IMR-90 (cell line): ENCODE measurements at regions not wholly inside any gene's neighbourhood (a gene's known extent, or its start where the extent isn't known, plus 50 kb on each side); places are given as distances from the start of the nearest gene placed in this dataset.

Experiments used
- ATAC-seq: fragments of 200-7000 bp; cut with Tn5 transposase; 2 replicates; pipeline ENCODE4 v1.9.1; 2020; ENCODE audit warnings: low read depth, mild to moderate bottlenecking, moderate library complexity
- BruUV-seq: library from RNA; stranded (reverse); fragments of 400-500 nt; replicated peaks from 2 replicates; lab custom pipeline; 2021; lab: Mats Ljungman, UMichigan
- CTCF ChIA-PET: fragments of 300-600 bp; formaldehyde crosslinking; extraction: SDS; loops from one replicate; lab custom pipeline; 2021; ENCODE audit warnings: antibody characterized with exemption; lab: Yijun Ruan, JAX
- POLR2A ChIA-PET: fragments of 300-600 bp; sonication (Branson Sonifier 250); formaldehyde crosslinking; loops from one replicate; lab custom pipeline; 2022; ENCODE audit warnings: antibody characterized with exemption; ENCODE audit not compliant: unreplicated experiment; lab: Charles Lee
- DNase-seq: peaks from one replicate; pipeline ENCODE4 v3.0.0; 2013
- H2AFZ ChIP-seq: replicated peaks from 2 replicates; pipeline ENCODE3; 2013; ENCODE audit warnings: low read length, mild to moderate bottlenecking; ENCODE audit not compliant: poor library complexity
- H2AK5ac ChIP-seq: 2 replicates; pipeline ENCODE4 v1.6.1; 2013; ENCODE audit warnings: low read depth, low read length, inconsistent platforms
- H2AK9ac ChIP-seq: replicated peaks from 2 replicates; pipeline ENCODE3; 2013; ENCODE audit warnings: mild to moderate bottlenecking, low read depth, low read length, moderate library complexity; ENCODE audit not compliant: poor library complexity
- H2BK120ac ChIP-seq: 2 replicates; pipeline ENCODE4 v1.6.1; 2013; ENCODE audit warnings: low read depth, low read length, inconsistent platforms
- H2BK15ac ChIP-seq: 3 replicates; pipeline ENCODE4 v1.6.1; 2013; ENCODE audit warnings: low read depth, low read length, inconsistent platforms
- H2BK20ac ChIP-seq: 2 replicates; pipeline ENCODE4 v1.6.1; 2013; ENCODE audit warnings: low read depth, mild to moderate bottlenecking, inconsistent platforms, low read length, moderate library complexity
- H2BK5ac ChIP-seq: 2 replicates; pipeline ENCODE4 v1.6.1; 2013; ENCODE audit warnings: mild to moderate bottlenecking, low read depth, low read length, inconsistent platforms; ENCODE audit not compliant: poor library complexity, severe bottlenecking
- H3K14ac ChIP-seq: replicated peaks from 2 replicates; pipeline ENCODE4 v1.6.1; 2013; ENCODE audit warnings: low read depth, low read length, inconsistent platforms
- H3K18ac ChIP-seq: 2 replicates; pipeline ENCODE4 v1.6.1; 2013; ENCODE audit warnings: low read depth, low read length, control low read depth
- H3K23ac ChIP-seq: 2 replicates; pipeline ENCODE4 v1.6.1; 2013; ENCODE audit warnings: low read depth, low read length, inconsistent platforms
- H3K27ac ChIP-seq: 2 replicates; pipeline ENCODE4 v1.5.1; 2013; ENCODE audit warnings: mild to moderate bottlenecking, control low read depth, low read length; ENCODE audit not compliant: insufficient read depth
- H3K27me3 ChIP-seq: 2 replicates; pipeline ENCODE4 v1.6.1; 2013; ENCODE audit warnings: low read length; ENCODE audit not compliant: control insufficient read depth, insufficient read depth
- H3K36me3 ChIP-seq: 2 replicates; pipeline ENCODE4 v1.6.1; 2013; ENCODE audit warnings: low read length, mixed read lengths; ENCODE audit not compliant: control insufficient read depth, insufficient read depth
- H3K4ac ChIP-seq: 2 replicates; pipeline ENCODE4 v1.6.1; 2013; ENCODE audit warnings: low read depth, low read length, inconsistent platforms
- H3K4me1 ChIP-seq: 2 replicates; pipeline ENCODE4 v1.6.1; 2013; ENCODE audit warnings: low read length, mixed read lengths; ENCODE audit not compliant: control insufficient read depth, insufficient read depth
- H3K4me2 ChIP-seq: 2 replicates; pipeline ENCODE4 v1.6.1; 2013; ENCODE audit warnings: low read depth, mild to moderate bottlenecking, control low read depth, low read length, moderate library complexity
- H3K4me3 ChIP-seq: 2 replicates; pipeline ENCODE4 v1.5.1; 2013; ENCODE audit warnings: low read depth, mild to moderate bottlenecking, control low read depth, low read length, moderate library complexity; ENCODE audit not compliant: insufficient read depth
- H3K56ac ChIP-seq: 2 replicates; pipeline ENCODE4 v1.6.1; 2013; ENCODE audit warnings: low read length, inconsistent platforms; ENCODE audit not compliant: insufficient read depth; ENCODE audit errors: extremely low read depth
- H3K79me1 ChIP-seq, 2 experiments: 2 replicates each; pipeline ENCODE4 v1.6.1; 2013; ENCODE audit warnings: low read length in 2 of 2, inconsistent platforms in 1 of 2, low read depth in 1 of 2
- H3K9ac ChIP-seq: 2 replicates; pipeline ENCODE4 v1.6.1; 2013; ENCODE audit warnings: low read depth, low read length, control low read depth
- H3K9me1 ChIP-seq: 2 replicates; pipeline ENCODE4 v1.6.1; 2013; ENCODE audit warnings: low read length, inconsistent platforms; ENCODE audit not compliant: insufficient read depth
- H3K9me3 ChIP-seq: 2 replicates; pipeline ENCODE4 v1.6.1; 2013; ENCODE audit warnings: low read length; ENCODE audit not compliant: control insufficient read depth, insufficient read depth
- H4K20me1 ChIP-seq: 2 replicates; pipeline ENCODE4 v1.6.1; 2013; ENCODE audit warnings: low read length, inconsistent platforms; ENCODE audit not compliant: insufficient read depth
- H4K5ac ChIP-seq: 2 replicates; pipeline ENCODE4 v1.6.1; 2013; ENCODE audit warnings: mild to moderate bottlenecking, low read depth, low read length, control low read depth
- H4K8ac ChIP-seq, 2 experiments: 2 replicates each; pipeline ENCODE4 v1.6.1; 2013; ENCODE audit warnings: low read depth in 2 of 2, low read length in 2 of 2, control low read depth in 1 of 2, inconsistent platforms in 1 of 2
- H4K91ac ChIP-seq: 2 replicates; pipeline ENCODE4 v1.6.1; 2013; ENCODE audit warnings: low read depth, low read length, inconsistent platforms; ENCODE audit not compliant: insufficient read depth
- BHLHE40 ChIP-seq: fragments of 150-350 bp; IDR thresholded peaks from 2 replicates; pipeline ENCODE4 v1.6.1; 2016; ENCODE audit warnings: mild to moderate bottlenecking, low read depth, low read length
- CEBPB ChIP-seq: IDR thresholded peaks from 2 replicates; pipeline ENCODE4 v1.6.1; 2012; ENCODE audit warnings: low read depth, low read length, improper control_type of control experiment
- CHD1 ChIP-seq: IDR thresholded peaks from 2 replicates; pipeline ENCODE4 v1.6.1; 2012; ENCODE audit warnings: low read depth, low read length, improper control_type of control experiment
- CTCF ChIP-seq: conservative IDR thresholded peaks from 2 replicates; pipeline ENCODE4 v1.5.1; 2012; ENCODE audit warnings: mild to moderate bottlenecking, low read depth, low read length, improper control_type of control experiment
- ELK1 ChIP-seq: fragments of 150-350 bp; IDR thresholded peaks from 2 replicates; pipeline ENCODE4 v1.6.1; 2016; ENCODE audit warnings: low read depth, mild to moderate bottlenecking, low read length, moderate library complexity, borderline replicate concordance
- FOS ChIP-seq: fragments of 150-350 bp; IDR thresholded peaks from 2 replicates; pipeline ENCODE4 v1.6.1; 2016; ENCODE audit warnings: low read depth, low read length
- MAFK ChIP-seq: IDR thresholded peaks from 2 replicates; pipeline ENCODE4 v1.6.1; 2012; ENCODE audit warnings: low read depth, low read length, improper control_type of control experiment
- MAZ ChIP-seq: IDR thresholded peaks from 2 replicates; pipeline ENCODE4 v1.6.1; 2012; ENCODE audit warnings: low read depth, mild to moderate bottlenecking, low read length, improper control_type of control experiment, moderate library complexity, borderline replicate concordance
- MXI1 ChIP-seq: IDR thresholded peaks from 2 replicates; pipeline ENCODE4 v1.6.1; 2012; ENCODE audit warnings: low read depth, mild to moderate bottlenecking, low read length, moderate library complexity, borderline replicate concordance
- NFE2L2 ChIP-seq: fragments of 150-350 bp; IDR thresholded peaks from 2 replicates; pipeline ENCODE4 v1.6.1; 2016; ENCODE audit warnings: low read depth, mild to moderate bottlenecking, low read length
- POLR2A ChIP-seq: IDR thresholded peaks from 2 replicates; pipeline ENCODE4 v1.6.1; 2012; ENCODE audit warnings: mild to moderate bottlenecking, low read depth, low read length
- RAD21 ChIP-seq: IDR thresholded peaks from 2 replicates; pipeline ENCODE4 v1.6.1; 2012; ENCODE audit warnings: low read length, improper control_type of control experiment
- RCOR1 ChIP-seq: IDR thresholded peaks from 2 replicates; pipeline ENCODE4 v1.6.1; 2012; ENCODE audit warnings: mild to moderate bottlenecking, low read length, improper control_type of control experiment; ENCODE audit not compliant: insufficient replicate concordance
- RFX5 ChIP-seq: IDR thresholded peaks from 2 replicates; pipeline ENCODE4 v1.8.0; 2012; ENCODE audit warnings: low read depth, mild to moderate bottlenecking, low read length, moderate library complexity
- SMC3 ChIP-seq: fragments of 150-350 bp; IDR thresholded peaks from 2 replicates; pipeline ENCODE4 v1.6.1; 2016; ENCODE audit warnings: low read depth, mild to moderate bottlenecking, antibody characterized with exemption, low read length, moderate library complexity
- USF2 ChIP-seq: fragments of 150-350 bp; IDR thresholded peaks from 2 replicates; pipeline ENCODE4 v1.6.1; 2017; ENCODE audit warnings: mild to moderate bottlenecking, antibody characterized with exemption, low read length, low read depth
- dilution Hi-C: fragments of 300-500 bp; cut with HindIII; formaldehyde crosslinking; loops from one replicate; pipeline ENCODE4 v1.14.3; 2018; ENCODE audit warnings: low sequenced_read_pairs; ENCODE audit not compliant: unreplicated experiment
- in situ Hi-C: fragments of 300-500 bp; cut with MboI; formaldehyde crosslinking; loops from 3 replicates; pipeline ENCODE4 v1.14.3; 2019; ENCODE audit warnings: low sequenced_read_pairs, inconsistent platforms, mixed read lengths
- intact Hi-C: fragments of 100-400 bp; cut with micrococcal nuclease; formaldehyde crosslinking; loops from 2 replicates; pipeline ENCODE4 v1.10.0; 2022

- POLR2A ChIA-PET, result no interaction called here
- Histone ChIP-seq H2AK5ac (no peak overlapping the region), H3K18ac (no peak overlapping the region; the same call in 1 of the 2 replicates), H2BK20ac (no peak overlapping the region), H3K27ac (no peak overlapping the region; the same call in 1 of the 2 replicates), H2AFZ (no peak overlapping the region), H2BK15ac (no peak overlapping the region), H3K79me1 (no peaks in the 10 kb centered on the region), H3K4ac (no peak overlapping the region), H3K4me2 (no peak overlapping the region), H3K9ac (no peak overlapping the region), H3K56ac (no peak overlapping the region), H3K27me3 (no peaks in the 10 kb centered on the region), H2BK5ac (peak overlapping the region; percentile 88), H3K4me1 (peaks cover 4% of the 10 kb centered on the region), H3K9me3 (no peaks in the 10 kb centered on the region; the same call in 1 of the 2 replicates), H2AK9ac (no peak overlapping the region), H4K91ac (no peak overlapping the region), H3K9me1 (no peaks in the 10 kb centered on the region), H4K20me1 (no peaks in the 10 kb centered on the region), H4K8ac (peak overlapping the region in 1 of 2 experiments; percentile 35; a peak in 1 of 4 replicates), H3K36me3 (no peaks in the 10 kb centered on the region), H3K23ac (no peak overlapping the region), H3K4me3 (no peak overlapping the region), H3K14ac (no peak overlapping the region), H2BK120ac (no peak overlapping the region), H4K5ac (no peak overlapping the region)
- no TSS peak for BruUV-seq
- intact Hi-C loops (no loop called here), in situ Hi-C loops (loop anchor here (10.0 kb wide), 1 partner anchor 1032 kb away; no protein-coding TSS in a partner anchor), dilution Hi-C loops (no loop called here)
- no peak for TF ChIP-seq MAZ
- TF ChIP-seq ELK1, result no peak
- no peak for TF ChIP-seq CTCF
- no peak for TF ChIP-seq USF2
- TF ChIP-seq CEBPB, result no peak
- no peak for TF ChIP-seq SMC3
- no peak for TF ChIP-seq RFX5
- no peak for TF ChIP-seq MXI1
- TF ChIP-seq FOS, result no peak
- TF ChIP-seq RAD21, result no peak
- no peak for TF ChIP-seq BHLHE40
- no peak for TF ChIP-seq POLR2A
- no peak for TF ChIP-seq CHD1
- TF ChIP-seq NFE2L2, result no peak
- TF ChIP-seq RCOR1, result no peak
- no peak for TF ChIP-seq MAFK
- DNase-seq (peak; percentile 81), ATAC-seq (peak; percentile 89)
- CTCF ChIA-PET, result no interaction called here
Measured at GRCh38 chr5:92543201-92543600, 1037.8 kb downstream of the NR2F1-AS1 start.
